ENCODE measurements at regions not wholly inside any gene's neighbourhood (a gene's known extent, or its start where the extent isn't known, plus 50 kb on each side); places are given as distances from the start of the nearest gene placed in this dataset.

DNA sequence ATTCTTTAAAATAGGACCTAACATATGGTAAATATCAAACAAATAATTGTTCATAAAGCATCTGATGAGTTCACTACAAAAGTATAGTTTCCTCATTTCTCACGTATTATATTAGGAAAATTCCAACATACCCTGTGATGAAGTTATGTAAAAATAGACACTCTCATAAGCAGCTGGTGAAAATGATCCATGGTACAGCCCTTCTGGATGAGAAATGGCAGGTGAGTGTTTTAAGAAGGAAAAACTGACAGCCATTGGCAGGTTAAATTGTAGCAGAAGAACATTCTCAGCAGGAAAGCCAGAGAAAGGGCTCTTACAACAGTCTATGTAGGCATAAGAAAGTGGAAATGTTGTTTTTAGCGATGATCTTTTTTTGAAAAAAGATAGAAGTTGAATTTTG is 706.5 kb upstream of the FSHR start:
- no peak for TF ChIP-seq POLR2A (IDR thresholded peaks at IDR 0.05)
- TF ChIP-seq, protein P1, sequence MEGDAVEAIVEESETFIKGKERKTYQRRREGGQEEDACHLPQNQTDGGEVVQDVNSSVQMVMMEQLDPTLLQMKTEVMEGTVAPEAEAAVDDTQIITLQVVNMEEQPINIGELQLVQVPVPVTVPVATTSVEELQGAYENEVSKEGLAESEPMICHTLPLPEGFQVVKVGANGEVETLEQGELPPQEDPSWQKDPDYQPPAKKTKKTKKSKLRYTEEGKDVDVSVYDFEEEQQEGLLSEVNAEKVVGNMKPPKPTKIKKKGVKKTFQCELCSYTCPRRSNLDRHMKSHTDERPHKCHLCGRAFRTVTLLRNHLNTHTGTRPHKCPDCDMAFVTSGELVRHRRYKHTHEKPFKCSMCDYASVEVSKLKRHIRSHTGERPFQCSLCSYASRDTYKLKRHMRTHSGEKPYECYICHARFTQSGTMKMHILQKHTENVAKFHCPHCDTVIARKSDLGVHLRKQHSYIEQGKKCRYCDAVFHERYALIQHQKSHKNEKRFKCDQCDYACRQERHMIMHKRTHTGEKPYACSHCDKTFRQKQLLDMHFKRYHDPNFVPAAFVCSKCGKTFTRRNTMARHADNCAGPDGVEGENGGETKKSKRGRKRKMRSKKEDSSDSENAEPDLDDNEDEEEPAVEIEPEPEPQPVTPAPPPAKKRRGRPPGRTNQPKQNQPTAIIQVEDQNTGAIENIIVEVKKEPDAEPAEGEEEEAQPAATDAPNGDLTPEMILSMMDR (IDR thresholded peaks at IDR 0.05): no peak
